A673 (cell line): ENCODE measurements at regions not wholly inside any gene's neighbourhood (a gene's known extent, or its start where the extent isn't known, plus 50 kb on each side); places are given as distances from the start of the nearest gene placed in this dataset.

ENCODE experiments used
- BruUV-seq: library from RNA; stranded (reverse); fragments of 400-500 nt; replicated peaks from 2 replicates; lab custom pipeline; 2021; lab: Mats Ljungman, UMichigan
- CTCF ChIA-PET: fragments of 300-600 bp; sonication (Branson Sonifier 250); formaldehyde crosslinking; loops from one replicate; lab custom pipeline; 2022; ENCODE audit warnings: antibody characterized with exemption; lab: Charles Lee
- POLR2A ChIA-PET: fragments of 300-600 bp; sonication (Branson Sonifier 250); formaldehyde crosslinking; loops from one replicate; lab custom pipeline; 2022; ENCODE audit warnings: antibody characterized with exemption; ENCODE audit not compliant: low non-redundant PET; lab: Charles Lee
- DNase-seq: peaks from one replicate; pipeline ENCODE4 v3.0.0-alpha.2; 2015; ENCODE audit warnings: low spot score
- H3K27ac ChIP-seq: fragments of 200-600 bp; sonication (generic); 2 replicates; pipeline ENCODE4 v1.5.1; 2016; ENCODE audit warnings: mixed run types, low read depth, mild to moderate bottlenecking, mixed read lengths, antibody characterized with exemption, low read length; ENCODE audit not compliant: poor library complexity, severe bottlenecking
- H3K27me3 ChIP-seq: fragments of 200-600 bp; sonication (generic); replicated peaks from 2 replicates; pipeline ENCODE4 v1.6.1; 2017; ENCODE audit warnings: mixed run types, low read depth, mild to moderate bottlenecking, mixed read lengths, antibody characterized with exemption, low read length; ENCODE audit not compliant: insufficient read depth, poor library complexity
- H3K36me3 ChIP-seq: fragments of 200-600 bp; sonication (generic); 2 replicates; pipeline ENCODE4 v1.6.1; 2016; ENCODE audit warnings: mixed run types, mild to moderate bottlenecking, mixed read lengths, antibody characterized with exemption, low read length; ENCODE audit not compliant: insufficient read depth, poor library complexity, severe bottlenecking
- H3K4me1 ChIP-seq: fragments of 200-600 bp; sonication (generic); 2 replicates; pipeline ENCODE4 v1.6.1; 2017; ENCODE audit warnings: mixed run types, mild to moderate bottlenecking, mixed read lengths, antibody characterized with exemption, low read length; ENCODE audit not compliant: insufficient read depth, poor library complexity, severe bottlenecking
- H3K4me3 ChIP-seq: fragments of 200-600 bp; sonication (generic); 2 replicates; pipeline ENCODE4 v1.5.1; 2016; ENCODE audit warnings: low read depth, mixed run types, mild to moderate bottlenecking, mixed read lengths, low read length; ENCODE audit not compliant: poor library complexity, severe bottlenecking
- H3K9me3 ChIP-seq: fragments of 200-600 bp; sonication (generic); 2 replicates; pipeline ENCODE4 v1.6.1; 2016; ENCODE audit warnings: mixed run types, low read depth, mild to moderate bottlenecking, mixed read lengths, antibody characterized with exemption, low read length; ENCODE audit not compliant: poor library complexity, severe bottlenecking
- CTCF ChIP-seq: fragments of 300-800, 200-600 bp; sonication (generic); conservative IDR thresholded peaks from 2 replicates; pipeline ENCODE4 v1.5.1; 2017; ENCODE audit warnings: low read depth, mild to moderate bottlenecking, antibody characterized with exemption, low read length, moderate library complexity, mixed read lengths
- EZH2 ChIP-seq: fragments of 200-600 bp; sonication (generic); IDR thresholded peaks from 2 replicates; pipeline ENCODE4 v1.6.1; 2017; ENCODE audit warnings: borderline replicate concordance, low read depth, mild to moderate bottlenecking, mixed read lengths, antibody characterized with exemption, low read length; ENCODE audit not compliant: poor library complexity, severe bottlenecking
- intact Hi-C: fragments of 100-400 bp; cut with micrococcal nuclease; formaldehyde crosslinking; loops from one replicate; pipeline ENCODE4 v1.10.0; 2022; ENCODE audit not compliant: unreplicated experiment

- H3K27ac ChIP-seq: no peak overlapping the region
- no peak for DNase-seq
- no peaks in the 10 kb centered on the region for H3K36me3 ChIP-seq
- H3K27me3 ChIP-seq: no peaks in the 10 kb centered on the region
- H3K4me3 ChIP-seq: no peak overlapping the region
- ChIA-PET POLR2A (no interaction called here), CTCF (no interaction called here)
- TF ChIP-seq CTCF (no peak), EZH2 (no peak)
- peaks cover 3% of the 10 kb centered on the region for H3K9me3 ChIP-seq
- intact Hi-C loops: no loop called here
- H3K4me1 ChIP-seq: no peaks in the 10 kb centered on the region
- no TSS peak for BruUV-seq
Measured at GRCh38 chrX:122833230-122833629, 350.8 kb upstream of the GRIA3 start.

DNA sequence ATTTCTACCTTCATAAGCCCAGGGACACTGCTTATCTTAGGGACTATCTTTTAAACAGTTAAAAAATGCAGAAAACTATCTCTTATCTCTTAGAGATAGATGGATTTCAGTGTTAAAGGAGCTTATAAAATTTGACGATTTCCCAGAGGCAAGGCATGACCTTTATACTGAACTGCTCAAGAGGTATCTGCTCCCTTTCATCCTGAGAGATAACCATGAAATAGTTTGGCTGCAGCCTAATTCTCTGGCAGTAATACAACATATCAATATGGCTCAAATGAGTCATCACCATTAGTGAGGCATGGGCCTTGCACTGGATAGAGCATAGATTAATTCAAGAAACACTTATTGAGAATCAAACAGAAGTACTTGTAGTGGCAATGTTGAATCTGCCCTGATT is 348.2 kb upstream of the GRIA3 start:
- H3K36me3 ChIP-seq: no peaks in the 10 kb centered on the region
- no peak overlapping the region for H3K27ac ChIP-seq
- H3K4me3 ChIP-seq: no peak overlapping the region
- no TSS peak for BruUV-seq
- intact Hi-C loops: no loop called here
- no peaks in the 10 kb centered on the region for H3K4me1 ChIP-seq
- H3K9me3 ChIP-seq: peaks cover 3% of the 10 kb centered on the region
- TF ChIP-seq CTCF (no peak), EZH2 (no peak)
- POLR2A ChIA-PET: no interaction called here
- H3K27me3 ChIP-seq: no peaks in the 10 kb centered on the region
- CTCF ChIA-PET: no interaction called here
- no peak for DNase-seq

DNA sequence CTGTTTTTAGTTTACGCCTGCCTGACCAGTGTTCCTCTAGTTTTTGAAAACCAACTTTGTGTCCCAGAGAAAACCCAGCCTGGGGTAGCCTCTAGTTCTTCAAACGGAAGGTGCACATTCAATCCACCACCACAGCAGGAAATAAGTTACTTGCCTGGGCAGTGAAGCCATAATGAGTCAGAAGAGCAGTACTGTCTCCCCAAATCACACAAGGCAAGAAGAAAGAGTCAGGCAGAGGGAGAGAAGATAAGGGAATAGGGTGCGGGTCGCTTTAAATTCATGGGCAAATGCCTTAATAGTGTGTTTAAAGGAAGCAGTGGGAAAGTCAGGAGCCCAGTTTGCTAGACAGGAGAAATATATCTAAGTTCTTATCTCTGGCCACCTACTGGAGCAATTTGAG is 333.8 kb upstream of the GRIA3 start:
- ChIA-PET POLR2A (no interaction called here), CTCF (no interaction called here)
- DNase-seq: no peak
- H3K27ac ChIP-seq: no peak overlapping the region
- TF ChIP-seq EZH2: no peak
- TF ChIP-seq CTCF: no peak
- no peaks in the 10 kb centered on the region for H3K4me1 ChIP-seq
- no peaks in the 10 kb centered on the region for H3K27me3 ChIP-seq
- intact Hi-C loops: no loop called here
- H3K4me3 ChIP-seq: no peak overlapping the region
- BruUV-seq: no TSS peak
- no peaks in the 10 kb centered on the region for H3K9me3 ChIP-seq
- no peaks in the 10 kb centered on the region for H3K36me3 ChIP-seq
